Common myeloid progenitor, CD34-positive (primary cell): ENCODE measurements at regions not wholly inside any gene's neighbourhood (a gene's known extent, or its start where the extent isn't known, plus 50 kb on each side); places are given as distances from the start of the nearest gene placed in this dataset.
A peak's percentile ranks its signal among the peaks of the same experiment; 100 is the strongest.
"Not testable (repeated sequence)": the region's sequence is repeated elsewhere in the genome, so short reads cannot be mapped to it uniquely, and the experiment has no call there.

Experiments used
- CTCF ChIA-PET: fragments of 350-600 bp; sonication (Branson Sonifier 250); formaldehyde crosslinking; loops from one replicate; lab custom pipeline; 2021; ENCODE audit warnings: antibody characterized with exemption; lab: Charles Lee
- POLR2A ChIA-PET: fragments of 350-600 bp; sonication (Branson Sonifier 250); formaldehyde crosslinking; loops from one replicate; lab custom pipeline; 2021; ENCODE audit warnings: antibody characterized with exemption; lab: Charles Lee
- DNase-seq, 3 donors: peaks; one replicate each; pipeline versions ENCODE4 v3.0.0 to v3.0.0-alpha.2; 2013
- H3K27ac ChIP-seq, 2 experiments: 1 replicate in 1 of 2; 2 replicates in 1 of 2; pipeline ENCODE4 v1.7.0; 2013; ENCODE audit warnings: inconsistent platforms in 2 of 2, low read length in 2 of 2, mild to moderate bottlenecking in 2 of 2, low read depth in 1 of 2, moderate library complexity in 1 of 2; ENCODE audit not compliant: severe bottlenecking in 2 of 2, insufficient read depth in 1 of 2, poor library complexity in 1 of 2
- H3K27me3 ChIP-seq, 5 experiments: replicated peaks in 2 of 5; 1 replicate in 3 of 5; 2 replicates in 2 of 5; pipeline versions ENCODE4 v1.6.1 to v1.7.0; 2013; ENCODE audit warnings: low read length in 4 of 5, mild to moderate bottlenecking in 2 of 5, moderate library complexity in 2 of 5, inconsistent platforms in 1 of 5; ENCODE audit not compliant: insufficient read depth in 5 of 5, control insufficient read depth in 4 of 5
- H3K36me3 ChIP-seq, 4 experiments: 1 replicate in 2 of 4; 2 replicates in 2 of 4; pipeline versions ENCODE4 v1.6.1 to v1.7.0; 2013; ENCODE audit warnings: low read length in 3 of 4, control low read depth in 1 of 4, mild to moderate bottlenecking in 1 of 4; ENCODE audit not compliant: control insufficient read depth in 4 of 4, insufficient read depth in 4 of 4
- H3K4me1 ChIP-seq, 4 experiments: 1 replicate in 3 of 4; 2 replicates in 1 of 4; pipeline versions ENCODE4 v1.6.1 to v1.7.1; 2013; ENCODE audit warnings: low read length in 3 of 4, mild to moderate bottlenecking in 3 of 4, control low read depth in 1 of 4, inconsistent platforms in 1 of 4, moderate library complexity in 1 of 4; ENCODE audit not compliant: control insufficient read depth in 4 of 4, insufficient read depth in 4 of 4; ENCODE audit errors: control extremely low read depth in 1 of 4
- H3K4me3 ChIP-seq, 7 experiments: 1 replicate in 4 of 7; 2 replicates in 3 of 7; pipeline versions ENCODE4 v1.5.1 to v1.7.0; 2013; ENCODE audit warnings: mild to moderate bottlenecking in 7 of 7, low read length in 6 of 7, moderate library complexity in 6 of 7, inconsistent platforms in 2 of 7, low read depth in 2 of 7, control low read depth in 1 of 7; ENCODE audit not compliant: insufficient read depth in 4 of 7, control insufficient read depth in 1 of 7; ENCODE audit errors: extremely low read depth in 1 of 7
- H3K9me3 ChIP-seq, 5 experiments: 1 replicate in 4 of 5; 2 replicates in 1 of 5; pipeline versions ENCODE4 v1.6.1 to v1.7.1; 2013; ENCODE audit warnings: low read length in 4 of 5, mild to moderate bottlenecking in 2 of 5, inconsistent platforms in 1 of 5, low read depth in 1 of 5, moderate library complexity in 1 of 5; ENCODE audit not compliant: control insufficient read depth in 4 of 5, insufficient read depth in 2 of 5; ENCODE audit errors: control extremely low read depth in 1 of 5
- WGBS: methylation state at CpG from one replicate; pipeline ENCODE4 v1.1.5; 2013; ENCODE audit not compliant: insufficient coverage; 5-methylcytosine and 5-hydroxymethylcytosine counted together

DNA sequence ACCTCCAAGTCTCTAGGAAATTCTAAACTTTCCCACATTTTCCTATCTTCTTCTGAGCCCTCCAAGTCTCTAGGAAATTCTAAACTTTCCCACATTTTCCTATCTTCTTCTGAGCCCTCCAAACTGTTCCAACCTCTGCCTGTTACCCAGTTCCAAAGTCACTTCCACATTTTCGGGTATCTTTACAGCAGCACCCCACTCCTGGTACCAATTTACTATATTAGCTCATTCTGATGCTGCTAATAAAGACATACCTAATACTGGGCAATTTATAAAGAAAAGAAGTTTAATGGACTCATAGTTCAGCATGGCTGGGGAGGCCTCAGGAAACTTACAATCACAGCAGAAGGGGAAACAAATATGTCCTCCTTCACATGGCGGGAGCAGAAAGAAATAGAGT is 122.4 kb upstream of the PCGF5 start:
- 100% methylated on average over 1 of the region's 2 CpGs for WGBS
- H3K27ac ChIP-seq, H3K27me3 ChIP-seq, POLR2A ChIA-PET, CTCF ChIA-PET, DNase-seq, H3K36me3 ChIP-seq, H3K4me1 ChIP-seq, H3K4me3 ChIP-seq: not testable (repeated sequence)
- peaks cover 2 to 15% (median 6%) of the 10 kb centered on the region in 5 experiments for H3K9me3 ChIP-seq

DNA sequence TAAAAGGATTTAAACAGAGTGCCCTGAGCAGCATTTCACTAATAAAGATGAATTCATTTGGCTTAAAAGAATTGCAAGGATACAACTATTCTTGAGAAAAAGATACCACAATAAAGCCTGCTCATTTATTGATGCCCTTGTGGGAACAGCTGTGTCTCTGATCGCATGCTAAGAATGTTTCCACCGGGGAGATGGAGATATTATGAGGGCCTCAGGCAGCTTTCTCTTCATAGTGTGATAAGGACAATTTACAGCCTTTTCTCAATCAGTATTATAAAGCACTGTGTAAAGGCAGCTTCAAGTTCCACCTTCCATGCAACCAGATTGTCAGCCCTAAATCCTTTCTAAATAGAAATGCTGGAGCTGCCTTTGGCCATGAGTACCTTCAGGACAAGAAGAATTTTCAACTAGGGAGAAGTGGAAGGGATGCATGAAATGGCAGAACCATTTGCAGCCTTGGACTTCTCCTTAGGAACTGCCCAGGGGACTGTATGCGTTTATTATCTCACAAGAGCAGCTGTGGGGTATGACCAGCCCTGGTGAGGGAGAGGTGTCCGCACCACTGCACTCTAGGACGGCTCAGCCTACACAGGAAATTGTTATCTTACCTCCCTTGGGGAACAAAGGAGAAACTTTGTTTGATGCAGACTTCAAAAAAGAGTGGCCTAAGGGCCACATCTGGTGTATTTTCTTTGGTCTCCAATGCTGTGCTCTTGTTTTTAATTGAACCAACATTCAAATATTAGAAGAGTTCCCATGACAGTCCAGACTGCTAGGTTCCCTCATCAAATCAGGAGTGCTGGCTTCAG is 116.9 kb upstream of the PCGF5 start:
- Histone ChIP-seq H3K9me3 (peaks cover 0 to 7% (median under 1%) of the 10 kb centered on the region in 5 experiments), H3K27ac (no peak overlapping the region), H3K27me3 (peaks cover 0 to 4% (median 0%) of the 10 kb centered on the region in 5 experiments), H3K4me1 (no peaks in the 10 kb centered on the region), H3K4me3 (no peak overlapping the region), H3K36me3 (no peaks in the 10 kb centered on the region)
- WGBS: 56% methylated on average over 4 of the region's 5 CpGs
- peak; percentile 14 to 60 (median 34) for DNase-seq
- ChIA-PET POLR2A (no interaction called here), CTCF (interaction anchor here (1.0 to 1.5 kb wide), 2 partner anchors 34 to 148 kb away, joined by 3 read pairs; no protein-coding TSS in a partner anchor)

- H3K27ac ChIP-seq: no peak overlapping the region
- no peak overlapping the region for H3K4me3 ChIP-seq
- no peak for DNase-seq
- 84% methylated on average over 8 of the region's 13 CpGs for WGBS
- H3K27me3 ChIP-seq: peaks cover 0 to 4% (median 0%) of the 10 kb centered on the region in 5 experiments
- ChIA-PET POLR2A (no interaction called here), CTCF (interaction anchor here (1.5 kb wide), 1 partner anchor 147 kb away, joined by 3 read pairs; no protein-coding TSS in a partner anchor)
- H3K4me1 ChIP-seq: no peaks in the 10 kb centered on the region
- H3K36me3 ChIP-seq: no peaks in the 10 kb centered on the region
- peaks cover 0 to 7% (median 0%) of the 10 kb centered on the region in 5 experiments for H3K9me3 ChIP-seq
Measured at GRCh38 chr10:91104193-91105041, 116.0 kb upstream of the PCGF5 start.

- no peaks in the 10 kb centered on the region for H3K36me3 ChIP-seq
- peaks cover 0 to 4% (median 0%) of the 10 kb centered on the region in 5 experiments for H3K27me3 ChIP-seq
- ChIA-PET CTCF (no interaction called here), POLR2A (no interaction called here)
- H3K27ac ChIP-seq: no peak overlapping the region
- no peak overlapping the region for H3K4me3 ChIP-seq
- WGBS: 80% methylated on average over 2 of the region's 2 CpGs
- H3K9me3 ChIP-seq: peaks cover 0 to 7% (median 0%) of the 10 kb centered on the region in 5 experiments
- no peak for DNase-seq
- no peaks in the 10 kb centered on the region for H3K4me1 ChIP-seq
Measured at GRCh38 chr10:91105269-91105668, 115.2 kb upstream of the PCGF5 start.

- H3K27me3 ChIP-seq: peaks cover 0 to 2% (median 0%) of the 10 kb centered on the region in 5 experiments
- DNase-seq: no peak
- peaks cover 0 to 7% (median 0%) of the 10 kb centered on the region in 5 experiments for H3K9me3 ChIP-seq
- no peaks in the 10 kb centered on the region for H3K36me3 ChIP-seq
- ChIA-PET CTCF (no interaction called here), POLR2A (no interaction called here)
- no peak overlapping the region for H3K4me3 ChIP-seq
- H3K4me1 ChIP-seq: no peaks in the 10 kb centered on the region
- no peak overlapping the region for H3K27ac ChIP-seq
Measured at GRCh38 chr10:91108820-91109219, 111.6 kb upstream of the PCGF5 start.

DNA sequence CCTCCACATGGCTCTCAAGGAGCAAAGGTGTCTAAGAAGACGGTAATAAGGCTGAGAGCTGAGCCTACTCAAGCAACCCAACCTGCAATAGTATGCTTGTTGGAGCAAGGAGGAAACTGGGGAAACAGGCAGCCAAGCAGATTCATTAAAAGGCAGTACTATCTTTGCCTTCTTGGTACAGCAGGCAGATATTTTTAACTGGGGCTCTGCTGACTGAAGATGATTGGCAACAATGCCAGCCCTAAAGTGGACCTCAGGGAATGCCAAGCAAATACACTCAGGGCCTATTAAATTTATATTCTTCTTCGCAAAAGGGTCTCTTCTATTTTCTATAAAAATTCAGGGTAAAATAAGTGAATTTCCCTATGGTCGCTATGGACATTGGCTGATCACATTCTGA is 109.4 kb upstream of the PCGF5 start:
- CTCF ChIA-PET: no interaction called here
- Histone ChIP-seq H3K4me3 (no peak overlapping the region), H3K4me1 (no peaks in the 10 kb centered on the region), H3K36me3 (no peaks in the 10 kb centered on the region), H3K27ac (no peak overlapping the region), H3K27me3 (no peaks in the 10 kb centered on the region), H3K9me3 (peaks cover 0 to 7% (median 0%) of the 10 kb centered on the region in 5 experiments)
- POLR2A ChIA-PET: no interaction called here
- 100% methylated on average over 1 of the region's 3 CpGs for WGBS
- DNase-seq: no peak
